ENCODE measurements at regions not wholly inside any gene's neighbourhood (a gene's known extent, or its start where the extent isn't known, plus 50 kb on each side); places are given as distances from the start of the nearest gene placed in this dataset.

GRCh38 chr14:61106959-61107641 lies 126.1 kb downstream of the SLC38A6 start:
- Histone ChIP-seq H3K27me3 (ENCODE audit: insufficient read depth, low read length) (no peaks in the 10 kb centered on the region), H3K79me2 (ENCODE audit: insufficient read depth, low read length) (no peaks in the 10 kb centered on the region), H3K4me3 (ENCODE audit: insufficient read depth, low read depth, low read length) (no peak overlapping the region), H2AFZ (ENCODE audit: low read depth, low read length) (no peak overlapping the region), H3K9ac (ENCODE audit: low read length) (no peak overlapping the region), H3K9me3 (ENCODE audit: insufficient read depth, low read depth, low read length) (no peaks in the 10 kb centered on the region), H4K20me1 (ENCODE audit: insufficient read depth, low read length) (no peaks in the 10 kb centered on the region), H3K36me3 (ENCODE audit: insufficient read depth, low read length) (no peaks in the 10 kb centered on the region), H3K27ac (ENCODE audit: low read depth, low read length) (no peak overlapping the region), H3K4me2 (ENCODE audit: low read length) (no peak overlapping the region), H3K4me1 (ENCODE audit: insufficient read depth, low read length) (peaks cover 45% of the 10 kb centered on the region)
- H3K36me3 Mint-ChIP-seq (ENCODE audit: low read depth, unreplicated experiment) = peaks cover 8% of the 10 kb centered on the region
- no peaks in the 10 kb centered on the region for H3K9me3 Mint-ChIP-seq (ENCODE audit: unreplicated experiment)
- DNase-seq (ENCODE audit: low read depth) = peak; percentile 62
- peaks cover 28% of the 10 kb centered on the region for H3K4me1 Mint-ChIP-seq (ENCODE audit: low read depth, unreplicated experiment)
- no peaks in the 10 kb centered on the region for H3K27me3 Mint-ChIP-seq (ENCODE audit: low read depth, unreplicated experiment)
- TF ChIP-seq EZH2 (IDR thresholded peaks at IDR 0.05; ENCODE audit: insufficient read depth, low read length) = no peak
- peak; percentile 16 for TF ChIP-seq CTCF (IDR thresholded peaks at IDR 0.05; ENCODE audit: insufficient read depth, low read depth, low read length)
- H3K4me3 Mint-ChIP-seq (ENCODE audit: unreplicated experiment) = no peak overlapping the region
- no peak overlapping the region for H3K27ac Mint-ChIP-seq (ENCODE audit: unreplicated experiment)
- FAIRE-seq = no peak

GRCh38 chr14:61106271-61106958 lies 125.4 kb downstream of the SLC38A6 start:
- no peak overlapping the region for H2AFZ ChIP-seq (ENCODE audit: low read depth, low read length)
- H3K27ac Mint-ChIP-seq (ENCODE audit: unreplicated experiment) = no peak overlapping the region
- DNase-seq (ENCODE audit: low read depth) = no peak
- H3K4me2 ChIP-seq (ENCODE audit: low read length) = no peak overlapping the region
- no peak overlapping the region for H3K27ac ChIP-seq (ENCODE audit: low read depth, low read length)
- no peak for FAIRE-seq
- H3K27me3 ChIP-seq (ENCODE audit: insufficient read depth, low read length) = no peaks in the 10 kb centered on the region
- H3K4me3 ChIP-seq (ENCODE audit: insufficient read depth, low read depth, low read length) = no peak overlapping the region
- no peaks in the 10 kb centered on the region for H3K79me2 ChIP-seq (ENCODE audit: insufficient read depth, low read length)
- H3K27me3 Mint-ChIP-seq (ENCODE audit: low read depth, unreplicated experiment) = no peaks in the 10 kb centered on the region
- no peaks in the 10 kb centered on the region for H3K9me3 ChIP-seq (ENCODE audit: insufficient read depth, low read depth, low read length)
- H4K20me1 ChIP-seq (ENCODE audit: insufficient read depth, low read length) = no peaks in the 10 kb centered on the region
- H3K9ac ChIP-seq (ENCODE audit: low read length) = no peak overlapping the region
- no peak for TF ChIP-seq EZH2 (IDR thresholded peaks at IDR 0.05; ENCODE audit: insufficient read depth, low read length)
- no peak for TF ChIP-seq CTCF (IDR thresholded peaks at IDR 0.05; ENCODE audit: insufficient read depth, low read depth, low read length)
- H3K9me3 Mint-ChIP-seq (ENCODE audit: unreplicated experiment) = no peaks in the 10 kb centered on the region
- no peak overlapping the region for H3K4me3 Mint-ChIP-seq (ENCODE audit: unreplicated experiment)
- peaks cover 46% of the 10 kb centered on the region for H3K4me1 ChIP-seq (ENCODE audit: insufficient read depth, low read length)
- H3K36me3 Mint-ChIP-seq (ENCODE audit: low read depth, unreplicated experiment) = peaks cover 8% of the 10 kb centered on the region
- no peaks in the 10 kb centered on the region for H3K36me3 ChIP-seq (ENCODE audit: insufficient read depth, low read length)
- H3K4me1 Mint-ChIP-seq (ENCODE audit: low read depth, unreplicated experiment) = peaks cover 30% of the 10 kb centered on the region

GRCh38 chr14:61104358-61104757 lies 123.3 kb downstream of the SLC38A6 start:
- H3K27me3 ChIP-seq (ENCODE audit: insufficient read depth, low read length) = no peaks in the 10 kb centered on the region
- peak overlapping the region; percentile 97 for H3K27ac ChIP-seq (ENCODE audit: low read depth, low read length)
- H3K4me3 Mint-ChIP-seq (ENCODE audit: unreplicated experiment) = peak overlapping the region; percentile 60
- no peaks in the 10 kb centered on the region for H3K9me3 ChIP-seq (ENCODE audit: insufficient read depth, low read depth, low read length)
- no peaks in the 10 kb centered on the region for H4K20me1 ChIP-seq (ENCODE audit: insufficient read depth, low read length)
- H3K36me3 ChIP-seq (ENCODE audit: insufficient read depth, low read length) = no peaks in the 10 kb centered on the region
- H3K27me3 Mint-ChIP-seq (ENCODE audit: low read depth, unreplicated experiment) = no peaks in the 10 kb centered on the region
- no peaks in the 10 kb centered on the region for H3K79me2 ChIP-seq (ENCODE audit: insufficient read depth, low read length)
- peaks cover 36% of the 10 kb centered on the region for H3K4me1 ChIP-seq (ENCODE audit: insufficient read depth, low read length)
- FAIRE-seq (no peak), DNase-seq (ENCODE audit: low read depth) (no peak)
- peak overlapping the region; percentile 61 for H2AFZ ChIP-seq (ENCODE audit: low read depth, low read length)
- H3K36me3 Mint-ChIP-seq (ENCODE audit: low read depth, unreplicated experiment) = peaks cover 8% of the 10 kb centered on the region
- no peak for TF ChIP-seq CTCF (IDR thresholded peaks at IDR 0.05; ENCODE audit: insufficient read depth, low read depth, low read length)
- TF ChIP-seq EZH2 (IDR thresholded peaks at IDR 0.05; ENCODE audit: insufficient read depth, low read length) = no peak
- H3K4me3 ChIP-seq (ENCODE audit: insufficient read depth, low read depth, low read length) = no peak overlapping the region
- H3K27ac Mint-ChIP-seq (ENCODE audit: unreplicated experiment) = peak overlapping the region; percentile 99
- no peaks in the 10 kb centered on the region for H3K9me3 Mint-ChIP-seq (ENCODE audit: unreplicated experiment)
- H3K4me1 Mint-ChIP-seq (ENCODE audit: low read depth, unreplicated experiment) = peaks cover 30% of the 10 kb centered on the region
- peak overlapping the region; percentile 77 for H3K9ac ChIP-seq (ENCODE audit: low read length)
- H3K4me2 ChIP-seq (ENCODE audit: low read length) = peak overlapping the region; percentile 64

Measured in astrocyte (in vitro differentiated cells and primary cell).